CD4-positive, alpha-beta T cell (primary cell): ENCODE measurements at regions not wholly inside any gene's neighbourhood (a gene's known extent, or its start where the extent isn't known, plus 50 kb on each side); places are given as distances from the start of the nearest gene placed in this dataset.

ENCODE experiments used
- ATAC-seq: fragments of 200-7000 bp; cut with Tn5 transposase; one replicate; pipeline ENCODE4 v1.10.0; 2022; ENCODE audit warnings: mild to moderate bottlenecking; ENCODE audit not compliant: poor library complexity
- CTCF ChIA-PET: fragments of 350-600 bp; sonication (Branson Sonifier 250); formaldehyde crosslinking; loops from one replicate; lab custom pipeline; 2021; ENCODE audit warnings: antibody characterized with exemption, inconsistent platforms; lab: Charles Lee
- POLR2A ChIA-PET: fragments of 350-600 bp; sonication (Branson Sonifier 250); formaldehyde crosslinking; loops from one replicate; lab custom pipeline; 2021; ENCODE audit warnings: antibody characterized with exemption, inconsistent platforms; lab: Charles Lee
- DNase-seq, 14 experiments: peaks; one replicate each; pipeline ENCODE4 v3.0.0-alpha.2; 2013 to 2020; ENCODE audit warnings: mixed read lengths in 2 of 14
- H3K27ac ChIP-seq, 2 donors: one replicate each; pipeline versions ENCODE4 v1.5.1 to v1.7.0; 2013; ENCODE audit warnings: low read length in 2 of 2, low read depth in 1 of 2, mild to moderate bottlenecking in 1 of 2
- H3K27me3 ChIP-seq, 2 experiments: 1 replicate in 1 of 2; 2 replicates in 1 of 2; pipeline versions ENCODE4 v1.6.1 to v1.7.0; 2013; ENCODE audit warnings: low read length in 2 of 2, control low read depth in 1 of 2, mild to moderate bottlenecking in 1 of 2, moderate library complexity in 1 of 2; ENCODE audit not compliant: insufficient read depth in 2 of 2, control insufficient read depth in 1 of 2
- H3K36me3 ChIP-seq: one replicate; pipeline ENCODE4 v1.6.1; 2013; ENCODE audit warnings: low read length, control low read depth; ENCODE audit not compliant: insufficient read depth
- H3K4me1 ChIP-seq: one replicate; pipeline ENCODE4 v1.6.1; 2013; ENCODE audit warnings: low read length, control low read depth; ENCODE audit not compliant: insufficient read depth
- H3K4me3 ChIP-seq: one replicate; pipeline ENCODE4 v1.5.1; 2013; ENCODE audit warnings: mild to moderate bottlenecking, low read length, moderate library complexity
- H3K9me3 ChIP-seq, 2 experiments: 1 replicate in 1 of 2; 2 replicates in 1 of 2; pipeline versions ENCODE4 v1.6.1 to v1.7.0; 2013; ENCODE audit warnings: low read length in 2 of 2, mild to moderate bottlenecking in 2 of 2, control low read depth in 1 of 2, moderate library complexity in 1 of 2; ENCODE audit not compliant: control insufficient read depth in 1 of 2, insufficient read depth in 1 of 2
- H3K27ac Mint-ChIP-seq: one replicate; pipeline ENCODE4 v1.8.0; 2020; ENCODE audit warnings: mixed read lengths
- H3K27me3 Mint-ChIP-seq: one replicate; pipeline ENCODE4 v1.8.0; 2021; ENCODE audit warnings: mixed read lengths
- H3K36me3 Mint-ChIP-seq: one replicate; pipeline ENCODE4 v1.8.0; 2021; ENCODE audit warnings: low read depth, mixed read lengths
- H3K4me1 Mint-ChIP-seq: one replicate; pipeline ENCODE4 v1.8.0; 2021; ENCODE audit warnings: low read depth, mixed read lengths
- H3K4me3 Mint-ChIP-seq: one replicate; pipeline ENCODE4 v1.8.0; 2020; ENCODE audit warnings: mild to moderate bottlenecking, mixed read lengths
- H3K9me3 Mint-ChIP-seq: one replicate; pipeline ENCODE4 v1.8.0; 2020; ENCODE audit warnings: mixed read lengths
- intact Hi-C, 2 experiments: fragments of 100-400 bp; cut with DNase I in 1 of 2; cut with micrococcal nuclease in 1 of 2; formaldehyde crosslinking; loops; one replicate each; pipeline versions ENCODE4 v1.15.1 to v1.9.0; 2023 to 2025; cut with DNase I, micrococcal nuclease
- TF ChIP-seq, protein P1 (sequence below): fragments of 200-600 bp; IDR thresholded peaks from one replicate; pipeline ENCODE4 v1.8.0; 2022; ENCODE audit warnings: antibody characterized with exemption, mild to moderate bottlenecking

DNA sequence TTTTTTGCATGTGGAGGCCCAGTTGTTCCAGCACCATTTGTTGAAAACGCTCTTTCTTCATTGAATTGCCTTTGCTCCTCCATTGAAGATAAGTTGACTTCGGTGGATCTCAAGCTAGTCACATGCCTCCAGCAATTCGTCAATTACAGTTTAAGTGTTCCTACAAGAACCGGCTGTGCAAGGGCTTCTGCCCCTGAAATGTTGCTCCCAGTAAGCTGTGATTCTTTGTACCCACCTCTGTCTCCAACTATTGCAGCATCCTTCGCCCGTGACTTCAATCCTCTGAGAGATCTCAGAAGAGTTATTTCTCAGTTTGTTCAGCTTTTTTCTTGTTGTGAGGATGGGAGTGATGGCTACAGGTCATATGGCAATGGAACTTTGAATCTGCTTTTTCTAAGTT, 194.2 kb upstream of the B3GAT1 start:
- DNase-seq (no peak), ATAC-seq (no peak)
- Histone ChIP-seq H3K4me1 (no peaks in the 10 kb centered on the region), H3K27me3 (peaks cover 0 to 2% of the 10 kb centered on the region in 2 experiments), H3K9me3 (no peaks in the 10 kb centered on the region), H3K36me3 (no peaks in the 10 kb centered on the region), H3K4me3 (no peak overlapping the region), H3K27ac (no peak overlapping the region)
- H3K36me3 Mint-ChIP-seq: no peaks in the 10 kb centered on the region
- no peaks in the 10 kb centered on the region for H3K9me3 Mint-ChIP-seq
- POLR2A ChIA-PET: no interaction called here
- H3K27me3 Mint-ChIP-seq: peaks cover 43% of the 10 kb centered on the region
- H3K4me1 Mint-ChIP-seq: no peaks in the 10 kb centered on the region
- CTCF ChIA-PET: no interaction called here
- intact Hi-C loops: no loop called here
- H3K4me3 Mint-ChIP-seq: no peak overlapping the region
- H3K27ac Mint-ChIP-seq: no peak overlapping the region
- TF ChIP-seq, protein P1, sequence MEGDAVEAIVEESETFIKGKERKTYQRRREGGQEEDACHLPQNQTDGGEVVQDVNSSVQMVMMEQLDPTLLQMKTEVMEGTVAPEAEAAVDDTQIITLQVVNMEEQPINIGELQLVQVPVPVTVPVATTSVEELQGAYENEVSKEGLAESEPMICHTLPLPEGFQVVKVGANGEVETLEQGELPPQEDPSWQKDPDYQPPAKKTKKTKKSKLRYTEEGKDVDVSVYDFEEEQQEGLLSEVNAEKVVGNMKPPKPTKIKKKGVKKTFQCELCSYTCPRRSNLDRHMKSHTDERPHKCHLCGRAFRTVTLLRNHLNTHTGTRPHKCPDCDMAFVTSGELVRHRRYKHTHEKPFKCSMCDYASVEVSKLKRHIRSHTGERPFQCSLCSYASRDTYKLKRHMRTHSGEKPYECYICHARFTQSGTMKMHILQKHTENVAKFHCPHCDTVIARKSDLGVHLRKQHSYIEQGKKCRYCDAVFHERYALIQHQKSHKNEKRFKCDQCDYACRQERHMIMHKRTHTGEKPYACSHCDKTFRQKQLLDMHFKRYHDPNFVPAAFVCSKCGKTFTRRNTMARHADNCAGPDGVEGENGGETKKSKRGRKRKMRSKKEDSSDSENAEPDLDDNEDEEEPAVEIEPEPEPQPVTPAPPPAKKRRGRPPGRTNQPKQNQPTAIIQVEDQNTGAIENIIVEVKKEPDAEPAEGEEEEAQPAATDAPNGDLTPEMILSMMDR: no peak

DNA sequence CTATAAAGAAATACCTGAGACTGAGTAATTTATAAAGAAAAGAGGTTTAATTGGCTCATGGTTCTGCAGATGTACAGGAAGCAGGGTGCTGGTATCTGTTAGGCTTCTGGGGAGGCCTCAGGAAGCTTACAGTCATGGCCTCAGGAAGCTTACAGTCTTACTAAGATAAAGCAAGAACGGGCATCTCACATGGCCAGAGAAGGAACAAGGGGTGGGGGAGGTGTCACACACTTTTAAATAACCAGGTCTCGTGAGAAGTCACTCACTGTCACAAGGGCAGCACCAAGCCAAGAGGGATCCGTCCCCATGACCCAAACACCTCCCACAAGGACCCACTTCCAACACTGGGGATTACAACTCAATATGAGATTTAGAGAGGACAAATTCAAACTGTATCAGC, 192.8 kb upstream of the B3GAT1 start:
- POLR2A ChIA-PET: no interaction called here

DNA sequence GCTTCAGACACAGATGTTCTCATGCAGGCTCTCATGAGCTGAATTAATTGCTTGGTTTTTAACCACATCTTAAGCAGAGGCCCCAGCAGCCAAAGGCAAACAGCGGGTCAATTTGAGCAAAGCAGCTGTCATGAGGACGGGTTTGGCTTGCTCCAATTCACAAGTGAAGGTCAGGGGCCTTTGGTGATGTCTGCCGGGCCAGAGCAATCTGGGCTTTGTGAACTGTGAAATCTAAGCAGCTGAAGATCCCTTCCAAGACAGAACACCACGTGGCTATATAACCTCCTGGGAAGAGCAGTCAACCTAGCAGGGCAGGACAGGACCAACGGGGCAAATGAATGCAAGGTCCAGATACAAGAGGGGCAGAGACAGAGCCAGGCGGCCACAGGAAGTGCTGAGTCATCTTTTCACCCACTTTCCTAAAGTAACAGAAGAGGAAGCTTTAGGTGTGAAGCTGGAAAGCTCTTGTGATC, 187.3 kb upstream of the B3GAT1 start:
- H3K27me3 Mint-ChIP-seq: peaks cover 46% of the 10 kb centered on the region
- no peak overlapping the region for H3K4me3 ChIP-seq
- no peaks in the 10 kb centered on the region for H3K36me3 Mint-ChIP-seq
- intact Hi-C loops: no loop called here
- H3K9me3 Mint-ChIP-seq: no peaks in the 10 kb centered on the region
- no peaks in the 10 kb centered on the region for H3K9me3 ChIP-seq
- no peak for ATAC-seq
- H3K4me1 Mint-ChIP-seq: no peaks in the 10 kb centered on the region
- ChIA-PET POLR2A (no interaction called here), CTCF (no interaction called here)
- no peaks in the 10 kb centered on the region for H3K36me3 ChIP-seq
- no peaks in the 10 kb centered on the region for H3K27me3 ChIP-seq
- H3K27ac Mint-ChIP-seq: no peak overlapping the region
- no peak overlapping the region for H3K4me3 Mint-ChIP-seq
- DNase-seq: no peak
- TF ChIP-seq, protein P1: no peak
- no peak overlapping the region for H3K27ac ChIP-seq
- no peaks in the 10 kb centered on the region for H3K4me1 ChIP-seq

More for the DNA sequence above, 192.8 kb upstream of the B3GAT1 start:
- Mint-ChIP-seq H3K36me3 (no peaks in the 10 kb centered on the region), H3K4me1 (no peaks in the 10 kb centered on the region), H3K27ac (no peak overlapping the region), H3K9me3 (no peaks in the 10 kb centered on the region), H3K27me3 (peaks cover 43% of the 10 kb centered on the region), H3K4me3 (no peak overlapping the region)
- no peak for ATAC-seq
- Histone ChIP-seq H3K27me3 (no peaks in the 10 kb centered on the region), H3K36me3 (no peaks in the 10 kb centered on the region), H3K9me3 (no peaks in the 10 kb centered on the region), H3K4me1 (no peaks in the 10 kb centered on the region), H3K27ac (no peak overlapping the region), H3K4me3 (no peak overlapping the region)
- intact Hi-C loops: no loop called here
- CTCF ChIA-PET: interaction anchor here (0.7 kb wide), 1 partner anchor 11 kb away, joined by 3 read pairs; no protein-coding TSS in a partner anchor
- TF ChIP-seq, protein P1: no peak
- DNase-seq: no peak
